UCSD-AML1 (cell line): ENCODE measurements at regions not wholly inside any gene's neighbourhood (a gene's known extent, or its start where the extent isn't known, plus 50 kb on each side); places are given as distances from the start of the nearest gene placed in this dataset.

Experiments used
- DNase-seq: peaks from one replicate; lab custom pipeline; 2025; ENCODE audit not compliant: unreplicated experiment; lab: John Stamatoyannopoulos, UW

GRCh38 chr4:20445933-20446723 is 194.4 kb downstream of the SLIT2 start:
- DNase-seq: no peak

- no peak for DNase-seq
These were observed 195.4 kb downstream of the SLIT2 start for GRCh38 chr4:20447103-20447502.

- DNase-seq: no peak
These were observed 200.3 kb downstream of the SLIT2 start for GRCh38 chr4:20451986-20452385.

GRCh38 chr4:20454515-20454914 is 202.8 kb downstream of the SLIT2 start:
- no peak for DNase-seq

GRCh38 chr4:20456407-20456806 is 204.7 kb downstream of the SLIT2 start:
- no peak for DNase-seq

- no peak for DNase-seq
These were observed 210.9 kb downstream of the SLIT2 start for GRCh38 chr4:20462426-20463175.

- no peak for DNase-seq
These were observed 211.4 kb downstream of the SLIT2 start for GRCh38 chr4:20463176-20463430.

GRCh38 chr4:20464381-20464780 is 212.7 kb downstream of the SLIT2 start:
- DNase-seq: no peak

GRCh38 chr4:20474119-20474518 is 222.4 kb downstream of the SLIT2 start:
- DNase-seq: no peak

GRCh38 chr4:20478412-20478811 is 221.8 kb upstream of the PACRGL start:
- no peak for DNase-seq

GRCh38 chr4:20480165-20480947 is 219.9 kb upstream of the PACRGL start:
- no peak for DNase-seq

GRCh38 chr4:20483416-20483815 is 216.8 kb upstream of the PACRGL start:
- no peak for DNase-seq

- no peak for DNase-seq
These were observed 213.8 kb upstream of the PACRGL start for GRCh38 chr4:20486433-20486832.

GRCh38 chr4:20487446-20487845 is 212.8 kb upstream of the PACRGL start:
- DNase-seq: no peak

- DNase-seq: no peak
These were observed 212.4 kb upstream of the PACRGL start for GRCh38 chr4:20487852-20488251.

GRCh38 chr4:20490734-20491133 is 209.5 kb upstream of the PACRGL start:
- no peak for DNase-seq

- no peak for DNase-seq
These were observed 206.4 kb upstream of the PACRGL start for GRCh38 chr4:20493761-20494353.

GRCh38 chr4:20496068-20496467 is 204.2 kb upstream of the PACRGL start:
- DNase-seq: no peak

GRCh38 chr4:20504146-20504545 is 196.1 kb upstream of the PACRGL start:
- no peak for DNase-seq

- no peak for DNase-seq
These were observed 194.3 kb upstream of the PACRGL start for GRCh38 chr4:20505927-20506326.

GRCh38 chr4:20506827-20507226 is 193.4 kb upstream of the PACRGL start:
- DNase-seq: no peak

GRCh38 chr4:20509315-20509714 is 190.9 kb upstream of the PACRGL start:
- DNase-seq: no peak
